ENCODE measurements at regions not wholly inside any gene's neighbourhood (a gene's known extent, or its start where the extent isn't known, plus 50 kb on each side); places are given as distances from the start of the nearest gene placed in this dataset.
"Not testable (repeated sequence)": the region's sequence is repeated elsewhere in the genome, so short reads cannot be mapped to it uniquely, and the experiment has no call there.

- Histone ChIP-seq H3K27ac (no peak overlapping the region), H3K36me3 (ENCODE audit: insufficient read depth in 1 of 2, low read depth in 1 of 2) (no peaks in the 10 kb centered on the region), H3K27me3 (ENCODE audit: insufficient read depth in 3 of 3, low read length in 2 of 3) (no peaks in the 10 kb centered on the region), H3K4me3 (no peak overlapping the region), H3K4me1 (no peaks in the 10 kb centered on the region), H3K9me3 (no peaks in the 10 kb centered on the region)
- 65 to 84% (median 78%) methylated on average over 7 of the region's 7 CpGs for WGBS, 3 donors
- ATAC-seq = no peak
- intact Hi-C loops (cut with DNase I) = no loop called here
- DNase-seq = no peak
- no peak for TF ChIP-seq CTCF (IDR thresholded peaks at IDR 0.05)
Measured at GRCh38 chr2:44061876-44062275, 66.1 kb upstream of the LRPPRC start.

GRCh38 chr2:44063033-44063432 lies 67.2 kb upstream of the LRPPRC start:
- intact Hi-C loops (cut with DNase I) = no loop called here
- Histone ChIP-seq H3K27ac (no peak overlapping the region), H3K4me1 (no peaks in the 10 kb centered on the region), H3K36me3 (ENCODE audit: insufficient read depth in 1 of 2, low read depth in 1 of 2) (no peaks in the 10 kb centered on the region), H3K27me3 (ENCODE audit: insufficient read depth in 3 of 3, low read length in 2 of 3) (no peaks in the 10 kb centered on the region), H3K4me3 (no peak overlapping the region), H3K9me3 (no peaks in the 10 kb centered on the region)
- ATAC-seq = peak in 1 of 4 donors; percentile 39
- no peak for TF ChIP-seq CTCF (IDR thresholded peaks at IDR 0.05)
- no peak for DNase-seq
- WGBS, 3 donors = 69 to 84% (median 75%) methylated on average over 4 of the region's 4 CpGs

- H3K4me1 ChIP-seq; H3K4me3 ChIP-seq; ATAC-seq; intact Hi-C loops (cut with DNase I); H3K36me3 ChIP-seq (ENCODE audit: insufficient read depth in 1 of 2, low read depth in 1 of 2); H3K27me3 ChIP-seq (ENCODE audit: insufficient read depth in 3 of 3, low read length in 2 of 3); DNase-seq; H3K9me3 ChIP-seq; H3K27ac ChIP-seq: not testable (repeated sequence)
- 95 to 98% (median 96%) methylated on average over 6 of the region's 6 CpGs for WGBS, 3 donors
Measured at GRCh38 chr2:44064281-44064680, 68.5 kb upstream of the LRPPRC start.

- WGBS, 3 donors = 91 to 96% (median 96%) methylated on average over 18 to 45 of the region's 57 CpGs
- H3K4me1 ChIP-seq; intact Hi-C loops (cut with DNase I); ATAC-seq; H3K36me3 ChIP-seq (ENCODE audit: insufficient read depth in 1 of 2, low read depth in 1 of 2); H3K4me3 ChIP-seq; H3K27me3 ChIP-seq (ENCODE audit: insufficient read depth in 3 of 3, low read length in 2 of 3); DNase-seq; H3K27ac ChIP-seq; H3K9me3 ChIP-seq: not testable (repeated sequence)
Measured at GRCh38 chr2:44067012-44067790, 71.4 kb upstream of the LRPPRC start.

- H3K27me3 ChIP-seq (ENCODE audit: insufficient read depth in 3 of 3, low read length in 2 of 3); H3K27ac ChIP-seq; DNase-seq; H3K9me3 ChIP-seq; H3K4me3 ChIP-seq; intact Hi-C loops (cut with DNase I); H3K36me3 ChIP-seq (ENCODE audit: insufficient read depth in 1 of 2, low read depth in 1 of 2); ATAC-seq; H3K4me1 ChIP-seq: not testable (repeated sequence)
- WGBS, 3 donors = 94 to 95% (median 95%) methylated on average over 14 to 22 of the region's 22 CpGs
Measured at GRCh38 chr2:44067791-44068181, 72.0 kb upstream of the LRPPRC start.

GRCh38 chr2:44071454-44072046 lies 75.8 kb upstream of the LRPPRC start:
- no peak for ATAC-seq
- intact Hi-C loops (cut with DNase I) = no loop called here
- H3K4me1 ChIP-seq = peaks cover 14% of the 10 kb centered on the region
- H3K9me3 ChIP-seq = no peaks in the 10 kb centered on the region
- TF ChIP-seq CTCF (IDR thresholded peaks at IDR 0.05) = no peak
- no peaks in the 10 kb centered on the region for H3K27me3 ChIP-seq (ENCODE audit: insufficient read depth in 3 of 3, low read length in 2 of 3)
- H3K4me3 ChIP-seq = no peak overlapping the region
- H3K27ac ChIP-seq = no peak overlapping the region
- WGBS, 3 donors = 64 to 98% (median 96%) methylated on average over 2 of the region's 2 CpGs
- DNase-seq = no peak
- H3K36me3 ChIP-seq (ENCODE audit: insufficient read depth in 1 of 2, low read depth in 1 of 2) = no peaks in the 10 kb centered on the region

GRCh38 chr2:44073667-44074066 lies 77.9 kb upstream of the LRPPRC start:
- H3K27me3 ChIP-seq (ENCODE audit: insufficient read depth in 3 of 3, low read length in 2 of 3); H3K36me3 ChIP-seq (ENCODE audit: insufficient read depth in 1 of 2, low read depth in 1 of 2); intact Hi-C loops (cut with DNase I); H3K4me3 ChIP-seq; ATAC-seq; H3K9me3 ChIP-seq; DNase-seq: not testable (repeated sequence)
- Histone ChIP-seq H3K4me1 (peaks cover 16% of the 10 kb centered on the region), H3K27ac (peak overlapping the region; percentile 23)
- 87 to 92% (median 89%) methylated on average over 3 of the region's 3 CpGs for WGBS, 3 donors

GRCh38 chr2:44074795-44075194 lies 79.0 kb upstream of the LRPPRC start:
- intact Hi-C loops (cut with DNase I) = loop anchor here in 1 of 2 donors (5.0 kb wide), 1 partner anchor 288 kb away; the partner anchor contains the start of genes CAMKMT and PREPL
- ATAC-seq = peak; percentile 36 to 67 (median 56)

More at GRCh38 chr2:44074795-44075194, 79.0 kb upstream of the LRPPRC start:
- DNase-seq = peak in 1 of 2 donors; percentile 55
- 34 to 61% (median 36%) methylated on average over 9 to 10 of the region's 10 CpGs for WGBS, 3 donors
- not testable (repeated sequence) for H3K9me3 ChIP-seq; H3K4me3 ChIP-seq; H3K36me3 ChIP-seq (ENCODE audit: insufficient read depth in 1 of 2, low read depth in 1 of 2); H3K27me3 ChIP-seq (ENCODE audit: insufficient read depth in 3 of 3, low read length in 2 of 3)
- Histone ChIP-seq H3K4me1 (peaks cover 16% of the 10 kb centered on the region), H3K27ac (peak overlapping the region; percentile 91)
